Astrocyte of the cerebellum (primary cell): ENCODE measurements at regions not wholly inside any gene's neighbourhood (a gene's known extent, or its start where the extent isn't known, plus 50 kb on each side); places are given as distances from the start of the nearest gene placed in this dataset.

Source experiments
- DNase-seq: peaks from one replicate; pipeline ENCODE4 v3.0.0-alpha.2; 2011; ENCODE audit warnings: low read depth
- H3K4me3 ChIP-seq: 2 replicates; pipeline ENCODE4 v1.5.1; 2011; ENCODE audit warnings: mild to moderate bottlenecking, low read depth, low read length, moderate library complexity
- in situ Hi-C: cut with HindIII; loops from 2 replicates; pipeline ENCODE4 v1.10.0; 2017; ENCODE audit warnings: low sequenced_read_pairs
- TF ChIP-seq, protein P1 (sequence below): IDR thresholded peaks from 2 replicates; pipeline ENCODE4 v1.5.1; 2012; ENCODE audit warnings: low read length, low read depth, moderate library complexity, mild to moderate bottlenecking; ENCODE audit errors: missing control alignments

DNA sequence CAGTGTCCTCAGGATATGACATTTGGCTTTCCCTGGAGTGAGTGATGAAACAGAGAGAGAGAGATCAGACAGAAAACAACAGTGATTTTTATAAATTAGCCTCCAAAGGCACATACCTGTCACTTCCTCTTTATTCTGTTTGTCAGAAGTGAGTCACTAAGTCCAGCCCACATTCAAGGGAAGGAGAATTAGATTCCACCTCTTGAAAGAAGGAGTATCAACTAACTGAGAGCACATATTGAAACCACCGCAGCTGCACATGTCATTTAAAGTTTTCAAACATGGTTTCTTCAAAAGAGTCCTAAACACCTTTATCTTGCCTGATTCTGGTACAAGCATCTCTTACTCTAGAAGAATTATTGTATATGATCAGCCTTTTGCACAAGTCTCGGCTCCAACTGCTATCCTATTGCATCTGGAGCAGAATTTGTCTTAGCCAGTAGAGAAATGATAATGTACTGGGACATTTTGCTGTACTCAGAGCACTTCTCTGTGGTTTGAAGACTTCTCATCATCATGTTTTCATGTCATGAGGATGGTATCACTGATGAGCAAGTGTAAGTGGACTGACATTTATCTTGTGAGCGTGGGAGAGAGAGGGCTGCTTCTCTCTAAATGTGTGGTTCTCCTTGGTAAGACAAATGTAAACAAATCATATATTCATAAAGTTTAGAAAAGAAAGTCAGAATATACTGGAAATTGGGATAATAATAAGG is 338.9 kb upstream of the CFAP20DC start:
- DNase-seq = no peak
- in situ Hi-C loops = no loop called here
- no peak overlapping the region for H3K4me3 ChIP-seq
- TF ChIP-seq, protein P1, sequence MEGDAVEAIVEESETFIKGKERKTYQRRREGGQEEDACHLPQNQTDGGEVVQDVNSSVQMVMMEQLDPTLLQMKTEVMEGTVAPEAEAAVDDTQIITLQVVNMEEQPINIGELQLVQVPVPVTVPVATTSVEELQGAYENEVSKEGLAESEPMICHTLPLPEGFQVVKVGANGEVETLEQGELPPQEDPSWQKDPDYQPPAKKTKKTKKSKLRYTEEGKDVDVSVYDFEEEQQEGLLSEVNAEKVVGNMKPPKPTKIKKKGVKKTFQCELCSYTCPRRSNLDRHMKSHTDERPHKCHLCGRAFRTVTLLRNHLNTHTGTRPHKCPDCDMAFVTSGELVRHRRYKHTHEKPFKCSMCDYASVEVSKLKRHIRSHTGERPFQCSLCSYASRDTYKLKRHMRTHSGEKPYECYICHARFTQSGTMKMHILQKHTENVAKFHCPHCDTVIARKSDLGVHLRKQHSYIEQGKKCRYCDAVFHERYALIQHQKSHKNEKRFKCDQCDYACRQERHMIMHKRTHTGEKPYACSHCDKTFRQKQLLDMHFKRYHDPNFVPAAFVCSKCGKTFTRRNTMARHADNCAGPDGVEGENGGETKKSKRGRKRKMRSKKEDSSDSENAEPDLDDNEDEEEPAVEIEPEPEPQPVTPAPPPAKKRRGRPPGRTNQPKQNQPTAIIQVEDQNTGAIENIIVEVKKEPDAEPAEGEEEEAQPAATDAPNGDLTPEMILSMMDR = no peak

DNA sequence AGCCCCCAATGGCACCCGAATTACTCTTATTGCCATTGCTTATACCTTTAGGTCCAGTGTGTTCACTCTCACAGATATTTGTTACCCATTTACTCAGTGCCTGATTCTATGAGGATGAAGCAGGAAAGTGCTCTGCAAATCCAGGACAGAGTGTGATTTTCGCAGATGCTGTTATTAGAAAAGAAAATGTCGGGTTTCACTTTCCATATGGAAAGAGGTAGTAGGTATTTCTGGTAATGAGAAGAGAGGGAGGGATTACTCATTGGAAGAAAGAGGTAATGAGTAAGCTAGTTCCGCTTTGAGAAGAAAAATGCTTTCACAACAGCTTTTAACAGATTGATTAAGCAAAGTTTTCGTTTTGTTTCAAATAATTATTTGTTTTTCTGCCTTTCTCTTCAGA is 336.3 kb upstream of the CFAP20DC start:
- in situ Hi-C loops = no loop called here
- no peak overlapping the region for H3K4me3 ChIP-seq
- TF ChIP-seq, protein P1 = no peak
- DNase-seq = no peak

DNA sequence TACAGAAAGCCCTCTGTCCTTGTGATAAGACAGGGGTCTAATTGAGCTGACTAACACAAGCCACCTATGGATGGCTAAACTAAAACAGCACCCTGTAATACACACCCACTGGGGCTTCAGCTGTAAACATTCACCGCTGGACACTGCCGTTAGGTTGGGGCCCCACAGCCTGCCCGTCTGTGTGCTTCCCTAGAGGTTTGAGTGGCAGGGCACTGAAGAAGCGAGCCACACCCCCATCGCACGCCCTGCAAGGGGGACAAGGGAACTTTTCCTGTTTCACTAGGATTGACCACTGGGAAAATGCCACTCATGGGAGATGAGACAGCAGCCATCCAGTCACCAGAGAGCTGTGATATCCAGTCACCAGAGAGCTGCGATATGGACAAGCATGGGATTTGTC is 335.7 kb upstream of the CFAP20DC start:
- no peak for DNase-seq
- TF ChIP-seq, protein P1 = no peak
- H3K4me3 ChIP-seq = no peak overlapping the region
- in situ Hi-C loops = no loop called here

DNA sequence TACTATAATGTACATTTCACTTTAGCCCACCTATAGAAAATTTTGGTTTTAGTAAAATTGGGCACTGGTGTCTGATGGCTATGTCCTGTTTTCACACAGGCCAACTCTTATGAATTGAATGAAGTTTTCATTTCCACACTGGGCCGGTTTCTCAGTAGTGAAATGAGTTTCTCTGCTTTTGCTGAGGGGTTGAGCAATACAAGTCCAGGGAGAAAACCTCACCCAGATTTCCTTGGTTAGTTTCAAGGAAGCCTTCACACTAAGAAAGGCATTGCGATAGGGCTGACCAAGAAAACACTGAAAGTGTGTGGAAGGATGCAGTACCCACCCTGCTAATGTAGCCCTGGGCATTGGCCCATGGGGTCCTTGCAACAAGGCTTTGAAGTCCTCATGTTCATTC is 331.5 kb upstream of the CFAP20DC start:
- in situ Hi-C loops = no loop called here
- H3K4me3 ChIP-seq = no peak overlapping the region
- no peak for DNase-seq
- TF ChIP-seq, protein P1 = no peak

DNA sequence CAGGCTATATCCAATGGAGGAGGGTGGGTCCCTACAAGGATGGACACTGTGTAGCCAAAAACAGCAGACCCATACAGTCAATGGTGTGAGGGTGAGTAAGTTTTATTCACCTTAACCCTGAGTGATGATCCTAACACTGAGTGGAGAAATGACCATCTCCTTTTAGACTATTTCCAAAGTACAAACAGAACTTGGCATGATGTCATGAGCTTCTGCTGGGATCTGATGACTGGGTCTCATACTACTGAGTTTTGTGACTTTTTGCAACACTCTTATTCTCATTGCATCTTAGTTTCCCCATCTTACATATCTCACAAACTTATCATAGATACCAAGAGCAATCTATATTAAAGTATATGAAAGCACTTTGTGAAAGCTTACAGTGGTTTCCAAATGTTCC is 330.3 kb upstream of the CFAP20DC start:
- in situ Hi-C loops = no loop called here
- DNase-seq = no peak
- TF ChIP-seq, protein P1 = no peak

DNA sequence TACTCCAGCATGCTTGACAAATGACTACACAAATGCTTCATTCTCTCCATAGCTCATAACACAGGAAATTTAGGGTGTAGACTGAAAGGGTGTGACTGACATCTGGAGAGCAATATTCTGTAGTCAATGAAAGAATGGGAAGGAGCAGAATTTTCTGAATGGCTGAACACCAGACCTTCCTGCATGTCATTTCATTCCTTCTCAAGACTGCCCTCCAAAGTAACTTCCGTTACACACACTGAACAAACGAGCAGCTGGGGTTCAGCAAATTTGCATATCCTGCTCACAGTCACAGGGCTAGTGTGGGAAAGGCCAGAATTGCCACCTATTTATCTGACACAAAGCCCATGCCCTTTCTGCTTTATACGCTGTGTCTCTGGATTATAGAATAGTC is 325.0 kb upstream of the CFAP20DC start:
- in situ Hi-C loops = no loop called here
- no peak overlapping the region for H3K4me3 ChIP-seq
- no peak for DNase-seq
- TF ChIP-seq, protein P1 = no peak

More for the DNA sequence above, 330.3 kb upstream of the CFAP20DC start:
- no peak overlapping the region for H3K4me3 ChIP-seq
